ENCODE measurements at regions not wholly inside any gene's neighbourhood (a gene's known extent, or its start where the extent isn't known, plus 50 kb on each side); places are given as distances from the start of the nearest gene placed in this dataset.

DNA sequence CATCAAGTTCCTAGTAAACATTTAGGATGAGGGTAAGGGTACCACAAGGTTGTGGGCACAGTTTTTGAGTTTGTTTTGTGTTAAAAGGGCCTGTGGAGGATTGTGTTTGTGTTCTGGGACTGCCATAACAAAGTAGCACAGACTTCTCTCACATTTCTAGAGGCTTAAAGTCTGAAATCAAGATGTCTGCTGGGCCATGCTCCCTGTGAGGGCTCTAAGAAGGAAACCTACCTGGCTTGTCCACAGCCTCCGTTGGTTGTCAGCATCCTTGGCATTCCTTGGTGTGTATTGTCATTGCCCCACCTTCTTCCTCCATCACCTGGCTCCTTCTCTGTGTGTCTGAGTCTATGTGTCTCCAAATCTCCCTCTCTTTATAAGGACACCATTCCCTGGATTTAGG is 808.1 kb upstream of the RBFOX1 start (continued):
- no peak for TF ChIP-seq MAX (IDR thresholded peaks at IDR 0.05)
- TF ChIP-seq POLR2AphosphoS5 (IDR thresholded peaks at IDR 0.05; ENCODE audit: low read depth, low read length) = no peak
- TF ChIP-seq, protein P1, sequence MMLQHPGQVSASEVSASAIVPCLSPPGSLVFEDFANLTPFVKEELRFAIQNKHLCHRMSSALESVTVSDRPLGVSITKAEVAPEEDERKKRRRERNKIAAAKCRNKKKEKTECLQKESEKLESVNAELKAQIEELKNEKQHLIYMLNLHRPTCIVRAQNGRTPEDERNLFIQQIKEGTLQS (IDR thresholded peaks at IDR 0.05) = no peak
- TF ChIP-seq CEBPB (IDR thresholded peaks at IDR 0.05; ENCODE audit: low read depth) = no peak
- TF ChIP-seq SP1 (IDR thresholded peaks at IDR 0.05; ENCODE audit: low read depth) = no peak

GRCh38 chr16:6517020-6517720 is 815.5 kb upstream of the RBFOX1 start:
- no peak for DNase-seq (ENCODE audit: low read depth, low spot score)
- ChIA-PET CTCF (no interaction called here), RAD21 (ENCODE audit: low non-redundant PET in 1 of 2, low total read pairs in 2 of 2, uncharacterized antibody in 2 of 2, unreplicated experiment in 2 of 2) (no interaction called here), POLR2A (no interaction called here)
- intact Hi-C loops (cut with micrococcal nuclease) = no loop called here
- no peaks in the 10 kb centered on the region for H3K9me2 ChIP-seq (ENCODE audit: insufficient read depth)
- H3K27ac ChIP-seq (ENCODE audit: low read depth, low read length) = no peak overlapping the region
- no peak overlapping the region for H3K4me3 ChIP-seq (replicated peaks in 1 of 2; ENCODE audit: low read depth in 1 of 2, low read length in 2 of 2)
- H2AFZ ChIP-seq (ENCODE audit: low read depth, low read length, poor library complexity, severe bottlenecking) = no peak overlapping the region
- H3K36me3 ChIP-seq (ENCODE audit: control insufficient read depth in 1 of 2, insufficient read depth in 2 of 2, low read length in 2 of 2) = no peaks in the 10 kb centered on the region
- H3K4me1 ChIP-seq (ENCODE audit: control insufficient read depth in 1 of 2, insufficient read depth in 2 of 2, low read length in 2 of 2) = no peaks in the 10 kb centered on the region
- H3K9me3 ChIP-seq (ENCODE audit: control insufficient read depth in 1 of 2, insufficient read depth in 1 of 2, low read depth in 1 of 2, low read length in 2 of 2) = no peaks in the 10 kb centered on the region
- no peaks in the 10 kb centered on the region for H3K27me3 ChIP-seq (ENCODE audit: insufficient read depth, low read length)
- H3K79me2 ChIP-seq (ENCODE audit: insufficient read depth, low read length) = no peaks in the 10 kb centered on the region
- TF ChIP-seq SP1 (IDR thresholded peaks at IDR 0.05; ENCODE audit: low read depth) (no peak), POLR2A (IDR thresholded peaks at IDR 0.05; ENCODE audit: borderline replicate concordance, extremely low read depth, insufficient read depth, insufficient read length) (no peak)
- TF ChIP-seq, protein P1 (IDR thresholded peaks at IDR 0.05) = no peak
- no TSS peak for BruUV-seq (replicated peaks)
- H4K20me1 ChIP-seq (ENCODE audit: insufficient read depth) = no peaks in the 10 kb centered on the region
- H3K9ac ChIP-seq (ENCODE audit: low read length) = no peak overlapping the region
- no peak for ATAC-seq
- H3K4me2 ChIP-seq (ENCODE audit: low read length) = no peak overlapping the region

DNA sequence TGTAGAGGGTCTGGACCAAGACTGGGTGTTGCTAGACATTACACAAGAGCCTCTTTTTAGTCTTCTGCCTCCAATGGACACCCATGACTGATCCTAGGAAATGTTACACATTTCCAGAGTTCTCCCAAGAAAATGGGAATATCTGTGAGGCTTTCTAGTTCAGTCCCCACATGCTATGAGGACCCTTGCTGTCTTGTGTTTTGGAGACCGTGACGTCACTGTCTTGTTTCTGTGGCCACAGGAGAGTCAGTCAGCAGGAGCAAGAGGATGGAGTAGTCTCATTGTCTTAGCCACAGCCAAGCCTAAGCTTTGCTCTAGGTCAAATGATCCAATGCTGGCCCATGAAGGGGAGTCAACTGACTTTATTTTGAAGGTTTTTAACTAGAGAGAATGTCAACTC is 820.1 kb upstream of the RBFOX1 start:
- Histone ChIP-seq H3K27me3 (ENCODE audit: insufficient read depth, low read length) (no peaks in the 10 kb centered on the region), H3K36me3 (ENCODE audit: control insufficient read depth in 1 of 2, insufficient read depth in 2 of 2, low read length in 2 of 2) (no peaks in the 10 kb centered on the region), H3K4me1 (ENCODE audit: control insufficient read depth in 1 of 2, insufficient read depth in 2 of 2, low read length in 2 of 2) (no peaks in the 10 kb centered on the region), H3K27ac (ENCODE audit: low read depth, low read length) (no peak overlapping the region), H3K4me2 (ENCODE audit: low read length) (no peak overlapping the region), H3K4me3 (replicated peaks in 1 of 2; ENCODE audit: low read depth in 1 of 2, low read length in 2 of 2) (no peak overlapping the region), H3K9ac (ENCODE audit: low read length) (no peak overlapping the region), H2AFZ (ENCODE audit: low read depth, low read length, poor library complexity, severe bottlenecking) (no peak overlapping the region), H4K20me1 (ENCODE audit: insufficient read depth) (no peaks in the 10 kb centered on the region), H3K9me3 (ENCODE audit: control insufficient read depth in 1 of 2, insufficient read depth in 1 of 2, low read depth in 1 of 2, low read length in 2 of 2) (no peaks in the 10 kb centered on the region), H3K79me2 (ENCODE audit: insufficient read depth, low read length) (no peaks in the 10 kb centered on the region), H3K9me2 (ENCODE audit: insufficient read depth) (no peaks in the 10 kb centered on the region)
- ATAC-seq (no peak), DNase-seq (ENCODE audit: low read depth, low spot score) (no peak)
- intact Hi-C loops (cut with micrococcal nuclease) = no loop called here
- RAD21 ChIA-PET (ENCODE audit: low non-redundant PET in 1 of 2, low total read pairs in 2 of 2, uncharacterized antibody in 2 of 2, unreplicated experiment in 2 of 2) = no interaction called here
- POLR2A ChIA-PET = no interaction called here
- CTCF ChIA-PET = no interaction called here
- BruUV-seq (replicated peaks) = no TSS peak
- TF ChIP-seq TCF7L2 (IDR thresholded peaks at IDR 0.05; ENCODE audit: borderline replicate concordance, extremely low read depth, insufficient read depth, insufficient read length) = no peak
- TF ChIP-seq EGR1 (IDR thresholded peaks at IDR 0.05; ENCODE audit: low read depth) = no peak
- no peak for TF ChIP-seq POLR2A (IDR thresholded peaks at IDR 0.05; ENCODE audit: borderline replicate concordance, extremely low read depth, insufficient read depth, insufficient read length)
- TF ChIP-seq EZH2phosphoT487 (IDR thresholded peaks at IDR 0.05; ENCODE audit: borderline replicate concordance) = no peak
- TF ChIP-seq ELF1 (IDR thresholded peaks at IDR 0.05; ENCODE audit: borderline replicate concordance, low read depth) = no peak
- no peak for TF ChIP-seq ZFX (IDR thresholded peaks at IDR 0.05)
- TF ChIP-seq SP1 (IDR thresholded peaks at IDR 0.05; ENCODE audit: low read depth) = no peak
- TF ChIP-seq JUND (IDR thresholded peaks at IDR 0.05) = no peak
- TF ChIP-seq ZBTB33 (IDR thresholded peaks at IDR 0.05; ENCODE audit: extremely low read depth, insufficient replicate concordance, low read length) = no peak
- no peak for TF ChIP-seq EZH2 (IDR thresholded peaks at IDR 0.05)
- TF ChIP-seq FOSL1 (IDR thresholded peaks at IDR 0.05; ENCODE audit: low read depth) = no peak
- TF ChIP-seq SIN3A (IDR thresholded peaks at IDR 0.05; ENCODE audit: low read depth) = no peak
- no peak for TF ChIP-seq MAX (IDR thresholded peaks at IDR 0.05)
- no peak for TF ChIP-seq CBX3 (IDR thresholded peaks at IDR 0.05; ENCODE audit: low read depth)
